Astrocyte (in vitro differentiated cells and primary cell): ENCODE measurements at regions not wholly inside any gene's neighbourhood (a gene's known extent, or its start where the extent isn't known, plus 50 kb on each side); places are given as distances from the start of the nearest gene placed in this dataset.

Experiments
- EZH2 ChIP-seq: IDR thresholded peaks from 2 replicates; pipeline ENCODE4 v1.6.1; 2012; ENCODE audit warnings: mild to moderate bottlenecking, low read length, inconsistent platforms; ENCODE audit not compliant: insufficient read depth
- TF ChIP-seq, protein P1 (sequence below): IDR thresholded peaks from 2 replicates; pipeline ENCODE4 v1.5.1; 2011; ENCODE audit warnings: low read depth, mild to moderate bottlenecking, inconsistent platforms, low read length, moderate library complexity; ENCODE audit not compliant: insufficient read depth

DNA sequence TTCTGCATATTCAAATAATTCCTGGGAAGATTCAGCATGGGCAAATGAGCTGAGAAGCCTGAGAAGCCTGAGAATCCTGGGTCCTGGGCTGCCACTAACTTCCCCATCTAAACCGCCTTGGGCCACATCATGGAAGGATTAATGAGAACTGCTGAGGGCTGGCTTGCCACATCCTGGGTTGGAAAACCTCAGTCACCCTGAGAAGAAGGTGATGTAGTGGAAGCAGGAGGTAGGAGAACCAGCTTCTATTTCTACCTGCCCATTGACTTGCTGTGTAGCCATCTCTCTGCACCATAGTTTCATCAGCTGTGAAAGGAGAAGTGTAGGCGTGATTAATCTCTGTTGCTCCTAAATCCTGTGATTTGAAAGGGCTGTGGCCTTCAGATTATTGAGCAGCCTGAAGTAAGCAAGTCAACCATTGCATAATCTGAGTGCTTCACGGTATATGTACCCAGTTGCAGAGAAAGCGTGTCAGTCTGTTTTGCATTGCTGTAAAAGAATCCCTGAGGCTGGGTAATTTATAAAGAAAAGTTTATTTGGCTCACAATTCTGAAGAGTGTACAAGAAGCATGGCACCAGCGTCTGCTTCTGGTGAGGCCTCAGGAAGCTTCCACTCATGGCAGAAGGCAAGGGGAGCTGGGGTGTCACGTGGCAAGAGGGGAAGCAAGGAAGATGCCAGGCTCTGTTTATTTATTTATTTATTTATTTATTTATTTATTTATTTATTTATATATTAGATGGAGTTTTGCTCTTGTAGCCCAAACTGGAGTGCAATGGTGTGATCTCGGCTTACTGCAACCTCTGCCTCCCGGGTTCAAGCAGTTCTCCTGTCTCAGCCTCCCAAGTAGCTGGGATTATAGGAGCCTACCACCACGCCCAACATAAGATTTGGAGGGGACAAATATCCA lies 140.9 kb upstream of the ATP6AP2 start:
- TF ChIP-seq, protein P1, sequence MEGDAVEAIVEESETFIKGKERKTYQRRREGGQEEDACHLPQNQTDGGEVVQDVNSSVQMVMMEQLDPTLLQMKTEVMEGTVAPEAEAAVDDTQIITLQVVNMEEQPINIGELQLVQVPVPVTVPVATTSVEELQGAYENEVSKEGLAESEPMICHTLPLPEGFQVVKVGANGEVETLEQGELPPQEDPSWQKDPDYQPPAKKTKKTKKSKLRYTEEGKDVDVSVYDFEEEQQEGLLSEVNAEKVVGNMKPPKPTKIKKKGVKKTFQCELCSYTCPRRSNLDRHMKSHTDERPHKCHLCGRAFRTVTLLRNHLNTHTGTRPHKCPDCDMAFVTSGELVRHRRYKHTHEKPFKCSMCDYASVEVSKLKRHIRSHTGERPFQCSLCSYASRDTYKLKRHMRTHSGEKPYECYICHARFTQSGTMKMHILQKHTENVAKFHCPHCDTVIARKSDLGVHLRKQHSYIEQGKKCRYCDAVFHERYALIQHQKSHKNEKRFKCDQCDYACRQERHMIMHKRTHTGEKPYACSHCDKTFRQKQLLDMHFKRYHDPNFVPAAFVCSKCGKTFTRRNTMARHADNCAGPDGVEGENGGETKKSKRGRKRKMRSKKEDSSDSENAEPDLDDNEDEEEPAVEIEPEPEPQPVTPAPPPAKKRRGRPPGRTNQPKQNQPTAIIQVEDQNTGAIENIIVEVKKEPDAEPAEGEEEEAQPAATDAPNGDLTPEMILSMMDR = no peak
- TF ChIP-seq EZH2 = no peak
